ENCODE measurements at regions not wholly inside any gene's neighbourhood (a gene's known extent, or its start where the extent isn't known, plus 50 kb on each side); places are given as distances from the start of the nearest gene placed in this dataset.

DNA sequence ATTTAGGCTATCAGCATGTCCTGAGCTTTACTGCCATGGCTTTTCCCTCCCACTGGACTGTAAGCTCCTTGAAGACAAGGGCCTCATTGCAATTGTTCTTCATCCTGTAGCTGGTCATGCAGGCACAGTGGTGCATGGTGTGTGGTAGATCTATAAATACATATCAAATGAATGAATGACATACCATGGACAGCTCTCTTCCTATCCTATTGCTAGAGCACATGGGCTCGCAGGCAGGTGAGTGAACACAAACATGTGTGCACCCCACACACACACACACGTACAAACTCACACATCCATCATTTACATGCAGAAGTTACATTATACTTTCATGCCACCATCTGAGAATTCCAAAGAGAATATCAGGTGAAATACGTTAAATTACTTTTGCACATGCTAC, 172.9 kb upstream of the RUNX1 start:
- Histone ChIP-seq H3K27me3 (ENCODE audit: insufficient read depth, poor library complexity, severe bottlenecking) (no peaks in the 10 kb centered on the region), H3K4me3 (replicated peaks; ENCODE audit: insufficient read depth, low read length) (no peak overlapping the region), H3K27ac (replicated peaks) (peak overlapping the region; percentile 36; the same call in 1 of the 2 replicates)
- no peak for DNase-seq (ENCODE audit: low read depth in 1 of 2, low spot score in 1 of 2)
- no peak for TF ChIP-seq SPI1 (IDR thresholded peaks at IDR 0.05; ENCODE audit: borderline replicate concordance, low read depth)
- TF ChIP-seq, protein P1, sequence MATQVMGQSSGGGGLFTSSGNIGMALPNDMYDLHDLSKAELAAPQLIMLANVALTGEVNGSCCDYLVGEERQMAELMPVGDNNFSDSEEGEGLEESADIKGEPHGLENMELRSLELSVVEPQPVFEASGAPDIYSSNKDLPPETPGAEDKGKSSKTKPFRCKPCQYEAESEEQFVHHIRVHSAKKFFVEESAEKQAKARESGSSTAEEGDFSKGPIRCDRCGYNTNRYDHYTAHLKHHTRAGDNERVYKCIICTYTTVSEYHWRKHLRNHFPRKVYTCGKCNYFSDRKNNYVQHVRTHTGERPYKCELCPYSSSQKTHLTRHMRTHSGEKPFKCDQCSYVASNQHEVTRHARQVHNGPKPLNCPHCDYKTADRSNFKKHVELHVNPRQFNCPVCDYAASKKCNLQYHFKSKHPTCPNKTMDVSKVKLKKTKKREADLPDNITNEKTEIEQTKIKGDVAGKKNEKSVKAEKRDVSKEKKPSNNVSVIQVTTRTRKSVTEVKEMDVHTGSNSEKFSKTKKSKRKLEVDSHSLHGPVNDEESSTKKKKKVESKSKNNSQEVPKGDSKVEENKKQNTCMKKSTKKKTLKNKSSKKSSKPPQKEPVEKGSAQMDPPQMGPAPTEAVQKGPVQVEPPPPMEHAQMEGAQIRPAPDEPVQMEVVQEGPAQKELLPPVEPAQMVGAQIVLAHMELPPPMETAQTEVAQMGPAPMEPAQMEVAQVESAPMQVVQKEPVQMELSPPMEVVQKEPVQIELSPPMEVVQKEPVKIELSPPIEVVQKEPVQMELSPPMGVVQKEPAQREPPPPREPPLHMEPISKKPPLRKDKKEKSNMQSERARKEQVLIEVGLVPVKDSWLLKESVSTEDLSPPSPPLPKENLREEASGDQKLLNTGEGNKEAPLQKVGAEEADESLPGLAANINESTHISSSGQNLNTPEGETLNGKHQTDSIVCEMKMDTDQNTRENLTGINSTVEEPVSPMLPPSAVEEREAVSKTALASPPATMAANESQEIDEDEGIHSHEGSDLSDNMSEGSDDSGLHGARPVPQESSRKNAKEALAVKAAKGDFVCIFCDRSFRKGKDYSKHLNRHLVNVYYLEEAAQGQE (IDR thresholded peaks at IDR 0.05; ENCODE audit: insufficient replicate concordance, low read depth), result peak; percentile 93
- no peak for TF ChIP-seq POLR2AphosphoS5 (IDR thresholded peaks at IDR 0.05; ENCODE audit: low read depth)
- no peak for TF ChIP-seq GABPA (IDR thresholded peaks at IDR 0.05; ENCODE audit: low read depth)

DNA sequence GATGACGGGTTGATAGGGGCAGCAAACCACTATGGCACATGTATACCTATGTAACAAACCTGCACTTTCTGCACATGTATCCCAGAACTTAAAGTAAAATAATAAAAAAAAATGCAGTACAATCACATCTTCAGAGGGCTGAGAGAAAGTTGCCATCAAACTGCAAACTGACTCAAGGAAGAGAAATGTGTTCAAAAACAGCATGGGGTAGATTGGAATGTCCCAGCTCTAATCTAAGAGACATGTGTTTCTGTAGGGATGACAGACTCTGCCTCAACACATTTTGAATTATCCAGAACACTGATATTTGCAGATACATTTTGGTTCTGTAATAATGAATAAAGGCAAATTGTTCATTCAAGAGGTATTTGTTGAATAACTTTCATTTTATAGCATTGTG, 171.2 kb upstream of the RUNX1 start:
- TF ChIP-seq GABPA (IDR thresholded peaks at IDR 0.05; ENCODE audit: low read depth) (no peak), SPI1 (IDR thresholded peaks at IDR 0.05; ENCODE audit: borderline replicate concordance, low read depth) (no peak), POLR2AphosphoS5 (IDR thresholded peaks at IDR 0.05; ENCODE audit: low read depth) (no peak)
- TF ChIP-seq, protein P1 (IDR thresholded peaks at IDR 0.05; ENCODE audit: insufficient replicate concordance, low read depth), result no peak
- TF ChIP-seq, protein P2, sequence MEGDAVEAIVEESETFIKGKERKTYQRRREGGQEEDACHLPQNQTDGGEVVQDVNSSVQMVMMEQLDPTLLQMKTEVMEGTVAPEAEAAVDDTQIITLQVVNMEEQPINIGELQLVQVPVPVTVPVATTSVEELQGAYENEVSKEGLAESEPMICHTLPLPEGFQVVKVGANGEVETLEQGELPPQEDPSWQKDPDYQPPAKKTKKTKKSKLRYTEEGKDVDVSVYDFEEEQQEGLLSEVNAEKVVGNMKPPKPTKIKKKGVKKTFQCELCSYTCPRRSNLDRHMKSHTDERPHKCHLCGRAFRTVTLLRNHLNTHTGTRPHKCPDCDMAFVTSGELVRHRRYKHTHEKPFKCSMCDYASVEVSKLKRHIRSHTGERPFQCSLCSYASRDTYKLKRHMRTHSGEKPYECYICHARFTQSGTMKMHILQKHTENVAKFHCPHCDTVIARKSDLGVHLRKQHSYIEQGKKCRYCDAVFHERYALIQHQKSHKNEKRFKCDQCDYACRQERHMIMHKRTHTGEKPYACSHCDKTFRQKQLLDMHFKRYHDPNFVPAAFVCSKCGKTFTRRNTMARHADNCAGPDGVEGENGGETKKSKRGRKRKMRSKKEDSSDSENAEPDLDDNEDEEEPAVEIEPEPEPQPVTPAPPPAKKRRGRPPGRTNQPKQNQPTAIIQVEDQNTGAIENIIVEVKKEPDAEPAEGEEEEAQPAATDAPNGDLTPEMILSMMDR (IDR thresholded peaks at IDR 0.05; ENCODE audit: insufficient read depth, low read length), result no peak
- no peaks in the 10 kb centered on the region for H3K27me3 ChIP-seq (ENCODE audit: insufficient read depth, poor library complexity, severe bottlenecking)
- DNase-seq (ENCODE audit: low read depth in 1 of 2, low spot score in 1 of 2), result no peak
- no peak overlapping the region for H3K4me3 ChIP-seq (replicated peaks; ENCODE audit: insufficient read depth, low read length)
- no peak overlapping the region for H3K27ac ChIP-seq (replicated peaks)

DNA sequence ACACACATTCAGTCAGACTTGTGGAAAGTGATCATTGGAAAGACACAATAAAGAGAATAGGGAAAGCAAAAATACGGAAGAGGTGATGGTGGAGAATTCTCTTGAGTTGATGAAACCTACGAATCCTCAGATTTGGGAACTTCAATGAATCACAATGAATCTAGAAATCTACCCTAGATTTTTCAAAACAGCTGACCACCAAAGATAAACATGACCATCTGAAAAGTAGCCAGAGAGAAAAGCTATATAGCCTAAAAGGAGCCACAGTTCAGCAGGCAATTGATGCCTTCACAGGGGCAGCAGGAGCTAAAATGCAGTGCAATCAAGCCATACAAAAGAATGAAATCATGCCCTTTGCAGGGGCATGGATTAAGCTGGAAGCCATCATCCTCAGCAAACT, 170.6 kb upstream of the RUNX1 start:
- TF ChIP-seq POLR2AphosphoS5 (IDR thresholded peaks at IDR 0.05; ENCODE audit: low read depth) (no peak), GABPA (IDR thresholded peaks at IDR 0.05; ENCODE audit: low read depth) (no peak), SPI1 (IDR thresholded peaks at IDR 0.05; ENCODE audit: borderline replicate concordance, low read depth) (no peak)
- TF ChIP-seq, protein P1 (IDR thresholded peaks at IDR 0.05; ENCODE audit: insufficient replicate concordance, low read depth), result no peak
- TF ChIP-seq, protein P2 (IDR thresholded peaks at IDR 0.05; ENCODE audit: insufficient read depth, low read length), result no peak
- DNase-seq (ENCODE audit: low read depth in 1 of 2, low spot score in 1 of 2), result no peak
- Histone ChIP-seq H3K27ac (replicated peaks) (no peak overlapping the region), H3K27me3 (ENCODE audit: insufficient read depth, poor library complexity, severe bottlenecking) (no peaks in the 10 kb centered on the region), H3K4me3 (replicated peaks; ENCODE audit: insufficient read depth, low read length) (no peak overlapping the region)

Measured in HL-60 (cell line).